ENCODE measurements at regions not wholly inside any gene's neighbourhood (a gene's known extent, or its start where the extent isn't known, plus 50 kb on each side); places are given as distances from the start of the nearest gene placed in this dataset.
"Not testable (repeated sequence)": the region's sequence is repeated elsewhere in the genome, so short reads cannot be mapped to it uniquely, and the experiment has no call there.

DNA sequence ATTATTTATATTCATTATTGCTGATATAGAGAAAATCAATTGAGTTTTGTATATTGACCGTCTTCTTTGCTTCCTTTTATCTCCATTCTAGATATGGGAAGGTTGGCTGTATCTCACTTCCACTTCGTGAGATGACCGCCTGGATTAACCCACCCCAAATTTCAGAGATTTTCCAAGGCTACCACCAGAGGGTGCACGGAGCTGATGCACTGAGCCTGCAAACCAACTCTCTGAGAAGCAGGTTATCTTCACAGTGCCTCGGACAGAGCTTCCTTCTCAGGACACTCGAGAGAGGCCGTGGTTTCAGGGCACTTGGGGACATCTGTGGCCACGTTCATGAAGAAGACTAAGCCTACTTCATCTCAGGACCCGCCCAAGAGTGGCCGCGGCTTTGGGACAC, 365.8 kb downstream of the CDY1 start:
- TF ChIP-seq HNF4A (CRISPR knock-in tag; IDR thresholded peaks at IDR 0.05); ZBTB8A (CRISPR knock-in tag; IDR thresholded peaks at IDR 0.05; ENCODE audit: borderline replicate concordance, low read depth); NFATC3 (CRISPR knock-in tag; IDR thresholded peaks at IDR 0.05); ZNF790 (CRISPR knock-in tag; IDR thresholded peaks at IDR 0.05; ENCODE audit: borderline replicate concordance); NAIF1 (CRISPR knock-in tag; IDR thresholded peaks at IDR 0.05; ENCODE audit: borderline replicate concordance): not testable (repeated sequence)
- TF ChIP-seq, protein P1, sequence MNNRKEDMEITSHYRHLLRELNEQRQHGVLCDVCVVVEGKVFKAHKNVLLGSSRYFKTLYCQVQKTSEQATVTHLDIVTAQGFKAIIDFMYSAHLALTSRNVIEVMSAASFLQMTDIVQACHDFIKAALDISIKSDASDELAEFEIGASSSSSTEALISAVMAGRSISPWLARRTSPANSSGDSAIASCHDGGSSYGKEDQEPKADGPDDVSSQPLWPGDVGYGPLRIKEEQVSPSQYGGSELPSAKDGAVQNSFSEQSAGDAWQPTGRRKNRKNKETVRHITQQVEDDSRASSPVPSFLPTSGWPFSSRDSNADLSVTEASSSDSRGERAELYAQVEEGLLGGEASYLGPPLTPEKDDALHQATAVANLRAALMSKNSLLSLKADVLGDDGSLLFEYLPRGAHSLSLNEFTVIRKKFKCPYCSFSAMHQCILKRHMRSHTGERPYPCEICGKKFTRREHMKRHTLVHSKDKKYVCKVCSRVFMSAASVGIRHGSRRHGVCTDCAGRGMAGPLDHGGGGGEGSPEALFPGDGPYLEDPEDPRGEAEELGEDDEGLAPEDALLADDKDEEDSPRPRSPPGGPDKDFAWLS (CRISPR knock-in tag; IDR thresholded peaks at IDR 0.05; ENCODE audit: borderline replicate concordance) = not testable (repeated sequence)
- TF ChIP-seq, protein P2, sequence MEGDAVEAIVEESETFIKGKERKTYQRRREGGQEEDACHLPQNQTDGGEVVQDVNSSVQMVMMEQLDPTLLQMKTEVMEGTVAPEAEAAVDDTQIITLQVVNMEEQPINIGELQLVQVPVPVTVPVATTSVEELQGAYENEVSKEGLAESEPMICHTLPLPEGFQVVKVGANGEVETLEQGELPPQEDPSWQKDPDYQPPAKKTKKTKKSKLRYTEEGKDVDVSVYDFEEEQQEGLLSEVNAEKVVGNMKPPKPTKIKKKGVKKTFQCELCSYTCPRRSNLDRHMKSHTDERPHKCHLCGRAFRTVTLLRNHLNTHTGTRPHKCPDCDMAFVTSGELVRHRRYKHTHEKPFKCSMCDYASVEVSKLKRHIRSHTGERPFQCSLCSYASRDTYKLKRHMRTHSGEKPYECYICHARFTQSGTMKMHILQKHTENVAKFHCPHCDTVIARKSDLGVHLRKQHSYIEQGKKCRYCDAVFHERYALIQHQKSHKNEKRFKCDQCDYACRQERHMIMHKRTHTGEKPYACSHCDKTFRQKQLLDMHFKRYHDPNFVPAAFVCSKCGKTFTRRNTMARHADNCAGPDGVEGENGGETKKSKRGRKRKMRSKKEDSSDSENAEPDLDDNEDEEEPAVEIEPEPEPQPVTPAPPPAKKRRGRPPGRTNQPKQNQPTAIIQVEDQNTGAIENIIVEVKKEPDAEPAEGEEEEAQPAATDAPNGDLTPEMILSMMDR (CRISPR knock-in tag; IDR thresholded peaks at IDR 0.05) = not testable (repeated sequence)

All from HepG2 (cell line).